SKM-1 treated with dmso at 0.1 percent for 144 hours (cell line): ENCODE measurements at regions not wholly inside any gene's neighbourhood (a gene's known extent, or its start where the extent isn't known, plus 50 kb on each side); places are given as distances from the start of the nearest gene placed in this dataset.

ENCODE experiments used
- DNase-seq: peaks from one replicate; lab custom pipeline; 2025; ENCODE audit not compliant: unreplicated experiment; lab: John Stamatoyannopoulos, UW

DNA sequence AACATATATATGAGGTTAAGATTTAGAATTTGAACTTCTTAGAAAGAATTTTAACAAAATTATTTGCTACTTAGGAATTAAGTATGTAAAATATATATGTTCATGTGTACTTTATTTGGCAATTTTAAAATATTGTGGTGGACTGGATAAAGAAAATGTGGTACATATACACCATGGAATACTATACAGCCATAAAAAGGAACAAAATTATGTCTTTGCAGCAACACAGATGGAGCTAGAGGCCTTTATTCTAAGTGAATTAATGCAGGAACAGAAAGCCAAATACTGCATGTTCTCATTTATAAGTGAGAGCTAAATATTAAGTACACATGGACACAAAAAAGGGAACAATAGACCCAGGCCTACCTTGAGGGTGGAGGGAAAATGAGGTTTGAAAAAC, 72.2 kb upstream of the FMN2 start:
- no peak for DNase-seq

DNA sequence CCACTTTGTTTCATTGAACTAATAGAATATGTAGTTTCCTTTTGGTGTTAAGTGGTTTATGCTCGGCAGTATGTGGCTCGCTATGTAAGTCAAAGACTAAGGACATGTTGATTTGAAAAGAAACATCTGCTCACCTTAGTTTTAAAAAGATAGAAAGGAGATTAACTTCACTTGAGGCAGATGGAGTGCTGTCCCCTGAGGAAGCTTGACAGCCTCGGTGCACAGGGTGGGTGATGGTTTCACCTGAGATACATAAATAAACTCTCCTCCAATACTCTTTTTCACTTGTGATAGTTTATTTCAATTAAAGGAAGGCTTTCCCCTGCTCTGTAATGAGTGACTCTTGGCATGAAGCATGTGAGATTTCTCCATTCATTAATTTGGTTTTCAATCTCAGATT, 70.8 kb upstream of the FMN2 start:
- no peak for DNase-seq

DNA sequence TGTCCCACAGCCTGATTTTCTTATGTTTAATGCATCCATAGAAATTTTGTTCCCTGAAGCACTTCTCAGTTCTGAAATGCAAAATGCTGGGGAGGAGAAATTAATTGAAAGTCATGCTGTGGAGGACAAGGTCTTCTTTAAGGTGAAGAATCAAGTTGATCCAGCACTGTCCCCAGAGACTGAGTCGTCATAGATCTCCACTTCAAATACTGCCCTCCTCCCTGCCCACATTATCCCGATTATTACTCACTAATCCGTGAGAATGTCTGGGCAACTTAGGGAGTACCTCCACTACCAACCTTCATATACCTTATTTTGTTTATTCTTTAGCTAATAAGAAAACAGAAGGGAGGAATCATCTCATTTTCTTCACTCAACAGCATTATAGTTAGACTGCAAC, 70.0 kb upstream of the FMN2 start:
- DNase-seq, result no peak

DNA sequence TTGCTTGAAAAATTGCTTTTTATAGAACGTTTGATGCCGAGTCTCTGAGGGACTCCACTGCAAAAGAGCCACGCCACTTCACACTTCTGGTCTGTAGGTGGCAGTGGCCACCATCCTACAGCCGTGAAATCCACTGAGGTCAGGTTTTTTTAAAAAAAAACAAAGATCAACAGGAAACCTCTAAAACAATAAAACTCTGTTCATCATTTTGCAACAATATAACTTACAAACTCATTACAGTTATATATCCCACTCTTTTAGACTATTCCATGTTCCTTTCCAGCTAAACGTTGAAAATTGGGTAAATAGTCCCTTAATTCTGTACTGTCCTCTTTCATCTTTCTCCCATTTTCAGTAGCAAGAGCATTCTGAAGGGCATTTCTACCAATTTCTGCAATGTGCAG, 64.6 kb upstream of the FMN2 start:
- peak; percentile 34 for DNase-seq

DNA sequence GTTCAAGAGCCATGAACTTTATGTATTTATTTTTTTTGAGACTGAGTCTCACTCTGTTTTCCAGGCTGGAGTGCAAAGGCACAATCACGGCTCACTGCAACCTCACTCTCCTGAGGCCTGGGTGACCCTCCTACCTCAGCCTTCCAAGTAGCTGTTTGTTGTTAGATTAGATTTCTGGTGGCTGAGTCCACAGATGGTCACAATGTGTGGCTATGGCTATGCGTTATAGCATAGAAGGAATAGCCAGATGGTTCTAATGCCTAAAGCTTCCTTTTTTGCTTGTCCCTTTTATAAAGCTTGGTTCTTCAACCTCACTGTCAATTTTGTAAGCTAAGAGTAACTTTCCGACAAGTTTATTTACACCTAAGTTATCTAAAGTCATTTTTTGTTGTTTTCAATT, 62.3 kb upstream of the FMN2 start:
- DNase-seq, result no peak

DNA sequence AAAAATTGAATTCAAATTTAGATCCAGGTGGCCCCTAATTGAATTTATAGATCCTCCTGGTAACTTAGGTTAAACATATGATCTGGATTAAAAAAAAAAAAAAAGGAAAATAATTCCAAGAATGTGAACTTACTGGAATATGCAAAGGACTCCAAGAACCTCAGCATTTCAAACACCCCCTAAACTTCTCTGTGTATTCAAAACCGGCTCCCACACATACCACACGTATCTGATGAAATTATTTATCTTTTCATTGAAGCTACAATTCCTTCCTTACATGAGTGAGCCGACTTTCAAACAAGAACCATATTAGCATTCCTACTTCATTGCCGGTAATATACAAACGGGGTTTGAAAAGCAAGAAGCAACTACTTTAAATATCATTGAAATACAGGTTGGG, 61.4 kb upstream of the FMN2 start:
- no peak for DNase-seq

DNA sequence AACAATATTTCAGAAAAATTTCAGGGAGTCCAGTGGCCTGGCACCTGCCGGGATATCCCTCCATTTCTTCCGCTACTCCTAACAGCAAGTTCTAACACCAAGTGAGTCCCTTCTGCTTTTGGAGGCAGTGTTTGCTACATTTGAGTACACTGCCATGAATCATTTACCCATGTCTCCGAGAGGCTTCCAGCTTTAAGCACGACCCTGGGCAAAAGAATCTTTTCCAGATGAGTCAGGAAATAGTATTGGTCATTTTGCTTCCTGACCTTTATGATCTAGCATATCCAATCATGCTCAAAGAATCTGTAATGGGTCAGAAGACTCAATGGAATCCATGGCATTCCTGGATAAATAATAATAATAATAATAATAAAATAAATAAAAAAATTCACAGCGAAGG, 60.7 kb upstream of the FMN2 start:
- no peak for DNase-seq

DNA sequence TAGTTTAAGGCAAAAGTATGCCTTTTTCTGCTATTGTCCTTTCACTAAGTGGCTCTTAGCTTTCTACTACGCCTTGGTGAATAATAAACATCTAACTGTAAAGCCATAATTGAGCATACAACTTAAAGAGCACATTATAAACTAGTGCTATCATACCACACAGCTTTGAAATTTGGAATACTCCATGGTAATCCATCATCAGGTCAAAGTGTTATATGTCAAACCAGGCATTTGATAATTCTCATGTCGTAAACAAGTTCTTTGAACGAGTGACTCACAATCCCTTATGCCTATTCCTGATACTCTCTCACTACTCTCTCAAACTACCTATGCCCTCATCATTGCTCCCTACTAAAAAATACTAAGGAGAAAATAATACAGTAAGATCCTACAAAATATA, 60.3 kb upstream of the FMN2 start:
- no peak for DNase-seq

DNA sequence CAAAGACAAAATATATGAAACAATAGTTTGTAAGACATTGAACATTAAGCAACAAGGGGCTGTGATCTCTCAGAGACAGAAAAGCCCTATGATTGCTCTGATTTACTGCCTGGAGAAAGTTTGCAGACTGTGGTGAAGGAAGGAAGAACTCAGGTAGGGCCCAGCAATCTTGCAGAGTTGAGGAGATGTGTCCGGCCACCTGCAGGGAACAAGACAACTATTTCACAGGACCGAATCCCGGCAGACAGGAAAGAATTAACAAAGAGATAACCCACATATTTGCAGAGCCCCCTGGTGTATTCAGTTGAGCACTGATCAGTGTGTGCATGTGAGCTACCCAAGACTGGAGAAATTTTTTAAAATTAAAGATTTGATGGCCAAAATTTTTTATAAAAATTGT, 58.3 kb upstream of the FMN2 start:
- no peak for DNase-seq

DNA sequence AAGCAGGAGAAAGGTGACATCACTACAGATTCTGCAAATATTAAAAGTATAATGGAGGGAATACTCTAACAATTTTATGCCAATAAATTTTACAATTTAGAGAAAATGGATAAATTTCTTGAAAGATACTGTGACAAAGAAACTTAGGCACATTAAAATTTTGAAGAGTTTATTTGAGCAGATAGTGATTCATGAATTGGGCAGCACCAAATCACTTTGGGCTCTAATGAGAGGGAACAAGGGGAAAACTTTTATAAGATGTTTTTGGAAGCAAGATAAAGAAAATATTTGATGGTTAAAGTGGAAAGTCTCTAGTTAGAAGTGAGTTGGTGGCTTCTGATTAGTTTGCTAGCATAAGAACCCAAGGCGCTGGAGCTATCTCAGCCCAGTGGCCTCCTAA, 55.2 kb upstream of the FMN2 start:
- no peak for DNase-seq
